HEK293T (cell line): ENCODE measurements at regions not wholly inside any gene's neighbourhood (a gene's known extent, or its start where the extent isn't known, plus 50 kb on each side); places are given as distances from the start of the nearest gene placed in this dataset.

Experiments
- ARNT ChIP-seq: fragments of 450-650 bp; IDR thresholded peaks from 2 replicates; pipeline ENCODE4 v1.6.1; 2017; ENCODE audit warnings: mild to moderate bottlenecking
- BHLHE40 ChIP-seq: fragments of 450-650 bp; IDR thresholded peaks from 2 replicates; pipeline ENCODE4 v1.6.1; 2016; ENCODE audit warnings: mild to moderate bottlenecking, moderate library complexity, borderline replicate concordance
- ELF4 ChIP-seq: fragments of 450-650 bp; IDR thresholded peaks from 2 replicates; pipeline ENCODE4 v1.6.1; 2017; ENCODE audit warnings: antibody characterized with exemption
- FOXA1 ChIP-seq: fragments of 450-650 bp; IDR thresholded peaks from 2 replicates; pipeline ENCODE4 v1.6.1; 2016; ENCODE audit warnings: mild to moderate bottlenecking
- FOXK2 ChIP-seq: fragments of 450-650 bp; IDR thresholded peaks from 2 replicates; pipeline ENCODE4 v1.6.1; 2016; ENCODE audit warnings: mild to moderate bottlenecking
- FOXM1 ChIP-seq: fragments of 450-650 bp; IDR thresholded peaks from 2 replicates; pipeline ENCODE4 v1.6.1; 2017; ENCODE audit warnings: mild to moderate bottlenecking, borderline replicate concordance
- HDGF ChIP-seq: fragments of 450-650 bp; IDR thresholded peaks from 2 replicates; pipeline ENCODE4 v1.6.1; 2017; ENCODE audit warnings: antibody characterized with exemption, borderline replicate concordance
- L3MBTL2 ChIP-seq: fragments of 450-650 bp; conservative IDR thresholded peaks from 2 replicates; pipeline ENCODE4 v1.6.1; 2016; ENCODE audit warnings: mild to moderate bottlenecking
- LEF1 ChIP-seq: fragments of 450-650 bp; IDR thresholded peaks from 2 replicates; pipeline ENCODE4 v1.6.1; 2017; ENCODE audit warnings: mild to moderate bottlenecking, borderline replicate concordance
- NFRKB ChIP-seq: fragments of 450-650 bp; IDR thresholded peaks from 2 replicates; pipeline ENCODE4 v1.6.1; 2016; ENCODE audit warnings: mild to moderate bottlenecking, moderate library complexity
- PKNOX1 ChIP-seq: fragments of 450-650 bp; IDR thresholded peaks from 2 replicates; pipeline ENCODE4 v1.6.1; 2016
- SP1 ChIP-seq: fragments of 450-650 bp; IDR thresholded peaks from 2 replicates; pipeline ENCODE4 v1.6.1; 2017
- SUZ12 ChIP-seq: fragments of 450-650 bp; IDR thresholded peaks from 2 replicates; pipeline ENCODE4 v1.6.1; 2016; ENCODE audit warnings: mild to moderate bottlenecking
- ZNF384 ChIP-seq: fragments of 450-650 bp; IDR thresholded peaks from 2 replicates; pipeline ENCODE4 v1.6.1; 2016

- TF ChIP-seq LEF1 = no peak
- no peak for TF ChIP-seq FOXA1
- no peak for TF ChIP-seq ELF4
- no peak for TF ChIP-seq SP1
- TF ChIP-seq FOXM1 = no peak
- no peak for TF ChIP-seq L3MBTL2
- no peak for TF ChIP-seq SUZ12
- no peak for TF ChIP-seq NFRKB
- TF ChIP-seq HDGF = no peak
- TF ChIP-seq FOXK2 = no peak
- TF ChIP-seq ZNF384 = no peak
- no peak for TF ChIP-seq BHLHE40
- no peak for TF ChIP-seq ARNT
- no peak for TF ChIP-seq PKNOX1
Measured at GRCh38 chrX:51813886-51814460, 70.7 kb downstream of the GSPT2 start.
